ENCODE measurements at regions not wholly inside any gene's neighbourhood (a gene's known extent, or its start where the extent isn't known, plus 50 kb on each side); places are given as distances from the start of the nearest gene placed in this dataset.

GRCh38 chr4:78989697-78990270 is 50.5 kb upstream of the PAQR3 start:
- TF ChIP-seq CTCF (IDR thresholded peaks at IDR 0.05): no peak
- no peak for TF ChIP-seq EZH2phosphoT487 (IDR thresholded peaks at IDR 0.05)
- no peak for TF ChIP-seq EZH2 (IDR thresholded peaks at IDR 0.05)
- Histone ChIP-seq H3K9ac (no peak overlapping the region), H3K27ac (no peak overlapping the region), H2AFZ (replicated peaks) (no peak overlapping the region), H3K4me3 (no peak overlapping the region), H3K36me3 (no peaks in the 10 kb centered on the region), H3K79me2 (ENCODE audit: low read depth) (no peaks in the 10 kb centered on the region), H3K4me1 (no peaks in the 10 kb centered on the region), H3F3A (ENCODE audit: low read depth) (no peaks in the 10 kb centered on the region), H3K4me2 (no peak overlapping the region), H3K27me3 (no peaks in the 10 kb centered on the region), H4K20me1 (ENCODE audit: low read depth) (no peaks in the 10 kb centered on the region), H3K9me3 (ENCODE audit: low read depth) (no peaks in the 10 kb centered on the region)
- no peak for DNase-seq (ENCODE audit: low spot score)
- Mint-ChIP-seq H3K27me3 (ENCODE audit: insufficient read depth, low read depth) (peaks cover 3% of the 10 kb centered on the region), H3K36me3 (no peaks in the 10 kb centered on the region), H3K4me3 (no peak overlapping the region), H3K9me3 (no peaks in the 10 kb centered on the region), H3K27ac (no peak overlapping the region), H3K4me1 (peaks cover 25% of the 10 kb centered on the region)

All from neural progenitor cell (in vitro differentiated cells).